GM21528 (cell line): ENCODE measurements at regions not wholly inside any gene's neighbourhood (a gene's known extent, or its start where the extent isn't known, plus 50 kb on each side); places are given as distances from the start of the nearest gene placed in this dataset.
"Not testable (repeated sequence)": the region's sequence is repeated elsewhere in the genome, so short reads cannot be mapped to it uniquely, and the experiment has no call there.

ENCODE experiments used
- ATAC-seq: cut with Tn5 transposase; IDR thresholded peaks from one replicate; pipeline ENCODE4 v1.9.1; 2021; ENCODE audit warnings: mild to moderate bottlenecking, moderate library complexity; ENCODE audit not compliant: unreplicated experiment, low FRiP score

DNA sequence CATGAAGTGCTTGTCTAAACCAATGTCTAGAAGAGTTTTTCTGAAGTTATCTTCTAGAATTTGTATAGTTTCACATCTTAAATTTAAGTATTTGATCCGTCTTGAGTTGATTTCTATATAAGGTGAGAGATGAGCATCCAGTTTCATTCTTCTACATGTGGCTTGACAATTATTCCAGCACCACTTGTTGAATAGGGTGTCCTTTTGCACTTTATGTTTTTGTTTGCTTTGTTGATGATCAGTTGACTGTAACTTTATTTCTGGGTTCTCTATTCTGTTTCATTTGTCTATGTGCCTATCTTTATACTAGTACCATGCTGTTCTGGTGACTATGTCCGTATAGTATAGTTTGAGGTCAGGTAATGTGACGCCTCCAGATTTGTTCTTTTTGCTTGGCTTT is 426.6 kb upstream of the CHRM2 start:
- ATAC-seq: no peak

DNA sequence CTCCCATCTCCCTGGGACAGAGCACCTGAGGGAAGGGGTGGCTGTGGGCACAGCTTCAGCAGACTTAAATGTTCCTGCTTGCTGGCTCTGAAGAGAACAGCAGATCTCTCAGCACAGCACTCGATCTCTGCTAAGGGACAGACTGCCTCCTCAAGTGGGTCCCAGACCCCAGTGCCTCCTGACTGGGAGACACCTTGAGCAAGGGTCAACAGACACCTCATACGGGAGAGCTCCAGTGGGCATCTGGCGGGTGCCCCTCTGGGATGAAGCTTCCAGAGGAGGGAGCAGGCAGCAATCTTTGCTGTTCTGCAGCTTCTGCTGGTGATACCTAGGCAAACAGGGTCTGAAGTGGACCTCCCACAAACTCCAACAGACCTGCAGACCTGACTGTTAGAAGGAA is 436.7 kb upstream of the CHRM2 start:
- not testable (repeated sequence) for ATAC-seq

DNA sequence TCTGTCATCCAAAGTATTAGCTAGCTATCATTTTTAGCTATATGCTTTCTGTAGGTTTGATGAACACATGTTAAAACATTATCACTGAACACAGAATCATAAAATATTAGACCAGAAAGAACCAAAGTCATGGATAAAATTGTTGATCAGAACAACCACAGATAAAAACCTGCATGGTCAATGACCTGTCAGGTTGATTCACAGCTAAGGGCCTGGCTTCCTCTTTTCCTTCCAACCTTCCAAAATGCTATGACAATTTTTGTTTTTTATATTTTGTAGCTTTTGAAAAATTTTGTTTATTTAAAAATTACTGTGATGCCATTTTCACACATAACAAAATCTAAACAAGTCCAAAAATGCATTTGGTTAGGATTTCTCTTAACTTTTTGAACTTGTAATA is 444.4 kb upstream of the CHRM2 start:
- no peak for ATAC-seq

DNA sequence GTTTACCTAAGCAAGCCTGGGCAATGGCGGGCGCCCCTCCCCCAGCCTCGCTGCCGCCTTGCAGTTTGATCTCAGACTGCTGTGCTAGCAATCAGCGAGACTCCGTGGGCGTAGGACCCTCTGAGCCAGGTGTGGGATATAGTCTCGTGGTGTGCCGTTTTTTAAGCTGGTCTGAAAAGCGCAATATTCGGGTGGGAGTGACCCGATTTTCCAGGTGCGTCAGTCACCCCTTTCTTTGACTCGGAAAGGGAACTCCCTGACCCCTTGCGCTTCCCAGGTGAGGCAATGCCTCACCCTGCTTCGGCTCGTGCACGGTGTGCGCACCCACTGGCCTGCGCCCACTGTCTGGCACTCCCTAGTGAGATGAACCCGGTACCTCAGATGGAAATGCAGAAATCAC is 442.6 kb upstream of the MTPN start:
- not testable (repeated sequence) for ATAC-seq

DNA sequence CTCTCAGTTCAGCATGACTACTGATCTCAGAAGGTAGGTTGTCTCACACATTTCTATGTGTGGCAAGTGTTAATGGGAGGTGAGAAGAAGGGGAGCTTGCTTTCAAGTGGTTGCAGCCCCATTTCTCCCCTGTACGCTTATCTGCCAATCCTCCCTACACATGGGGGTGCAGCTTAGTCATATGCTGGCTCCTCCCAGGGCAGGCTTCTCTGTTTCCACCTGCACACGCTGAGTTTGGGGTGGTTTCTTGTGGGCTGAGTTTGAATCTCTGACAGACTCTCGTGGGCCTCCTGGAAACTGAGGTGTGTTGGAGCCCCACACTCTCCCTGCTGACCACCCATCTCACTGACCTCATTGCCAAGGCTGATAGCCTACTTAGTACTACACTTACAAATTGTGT is 435.8 kb upstream of the MTPN start:
- ATAC-seq: no peak

DNA sequence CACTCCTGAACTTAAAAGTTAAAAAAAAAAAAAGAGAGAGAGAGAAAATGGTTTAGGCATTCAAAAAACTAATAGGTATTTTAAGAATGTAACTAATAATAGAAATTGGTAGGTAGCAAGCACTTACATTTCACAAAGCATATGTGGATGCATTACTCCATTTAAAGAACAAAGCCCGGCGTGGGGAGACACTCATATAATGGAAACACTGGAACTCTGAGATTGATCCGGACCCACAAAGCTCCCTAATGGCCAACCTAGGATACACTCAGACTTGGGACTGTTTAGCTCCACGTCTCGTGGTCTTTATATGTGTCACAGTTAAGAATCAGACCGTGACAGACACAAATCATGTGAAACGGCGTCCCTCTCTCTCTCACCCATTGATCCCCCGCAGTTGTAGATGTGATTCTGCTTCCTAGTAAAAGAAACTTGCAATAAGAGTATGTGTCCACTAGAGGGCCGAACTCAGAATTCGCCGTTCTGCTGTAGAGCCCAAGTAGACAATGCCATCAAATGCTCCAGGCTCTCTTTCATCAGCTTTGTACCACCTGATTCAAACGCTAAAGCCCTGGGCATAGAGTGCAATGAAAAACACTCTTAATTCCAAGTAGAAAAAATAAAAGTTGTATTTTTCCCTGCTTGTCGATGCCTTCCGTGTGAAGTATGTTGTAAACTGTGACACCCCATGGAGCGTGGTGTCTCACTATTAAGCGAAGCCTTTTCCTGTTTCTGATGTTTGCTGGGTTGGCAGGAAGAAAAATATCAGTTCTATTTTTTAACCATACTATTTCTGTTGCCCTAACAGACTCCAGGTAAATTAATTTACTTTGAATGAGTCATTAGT is 429.0 kb upstream of the MTPN start:
- ATAC-seq: peak; percentile 97

DNA sequence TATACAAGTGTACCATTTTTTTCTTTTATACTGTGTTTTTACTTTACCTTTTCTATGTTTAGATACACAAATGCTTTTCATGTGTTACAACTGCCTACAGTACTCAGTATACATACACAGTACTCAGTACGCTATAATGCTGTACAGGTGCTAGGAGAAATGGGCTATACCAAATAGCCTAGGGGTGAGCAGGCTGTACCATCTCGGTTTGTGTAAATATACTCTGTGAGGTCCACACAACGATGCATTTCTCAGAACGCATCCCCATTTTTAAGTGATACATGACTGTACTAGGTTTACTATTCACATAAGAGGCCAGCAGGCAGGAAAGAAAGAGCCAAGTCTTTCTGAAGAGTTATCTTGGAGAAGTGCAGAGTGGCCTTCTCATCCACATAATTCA is 426.4 kb upstream of the MTPN start:
- no peak for ATAC-seq

DNA sequence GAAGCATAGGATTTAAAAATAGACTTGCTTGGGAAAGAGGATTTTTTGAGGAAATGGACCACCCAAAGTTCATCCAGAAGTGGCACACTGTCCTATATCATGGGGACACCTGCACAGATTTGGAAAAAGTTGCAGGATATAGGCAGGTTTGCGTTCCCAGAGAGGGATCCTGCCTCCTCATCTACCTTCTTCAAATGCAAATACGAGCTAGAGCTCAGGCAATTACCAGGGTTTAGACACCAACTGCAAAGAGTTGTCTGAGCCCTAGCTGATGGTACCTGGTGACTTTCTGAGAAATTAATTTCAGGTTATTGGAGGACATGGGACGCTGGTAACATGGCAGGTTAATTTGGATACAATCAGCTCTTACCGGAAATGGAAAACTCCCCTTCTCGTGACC is 423.7 kb upstream of the MTPN start:
- no peak for ATAC-seq

DNA sequence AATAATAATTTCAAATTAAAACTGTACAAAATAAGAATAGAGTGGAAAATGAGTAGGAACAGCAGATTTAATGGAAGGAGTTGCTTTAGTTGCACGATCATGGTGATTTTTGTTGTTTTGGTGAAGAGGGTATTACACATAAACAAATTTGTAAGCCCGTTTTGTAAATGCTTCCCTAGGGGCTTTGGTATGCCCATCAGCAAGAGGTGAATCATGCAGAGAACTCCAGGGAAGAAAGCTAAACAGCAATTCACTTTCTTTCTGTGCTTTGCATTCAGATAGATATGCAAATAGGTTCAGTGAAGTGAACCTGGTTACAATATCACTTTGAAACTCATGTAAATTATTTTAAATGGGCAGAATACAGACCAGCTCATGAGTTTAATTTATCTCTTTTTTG is 422.2 kb upstream of the MTPN start:
- ATAC-seq: no peak

DNA sequence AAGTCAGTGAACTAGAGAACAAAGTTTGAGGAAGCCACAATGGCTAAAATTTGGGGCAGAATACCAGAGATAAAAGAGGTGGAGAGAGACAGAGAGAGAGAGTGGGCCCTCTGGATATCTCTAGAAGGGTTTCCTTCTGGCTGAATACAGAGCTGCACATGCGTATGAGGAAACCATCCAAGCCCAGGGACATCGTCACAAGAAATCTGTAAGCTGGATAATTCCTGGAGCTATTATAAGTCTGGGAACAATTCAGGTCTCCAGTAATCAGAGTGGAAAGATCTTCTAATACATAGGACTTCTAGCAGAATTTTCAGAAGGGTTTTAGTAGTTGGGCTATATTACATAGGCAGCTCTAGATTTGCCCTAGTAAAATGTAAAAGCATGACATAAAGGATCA is 415.7 kb upstream of the MTPN start:
- no peak for ATAC-seq

DNA sequence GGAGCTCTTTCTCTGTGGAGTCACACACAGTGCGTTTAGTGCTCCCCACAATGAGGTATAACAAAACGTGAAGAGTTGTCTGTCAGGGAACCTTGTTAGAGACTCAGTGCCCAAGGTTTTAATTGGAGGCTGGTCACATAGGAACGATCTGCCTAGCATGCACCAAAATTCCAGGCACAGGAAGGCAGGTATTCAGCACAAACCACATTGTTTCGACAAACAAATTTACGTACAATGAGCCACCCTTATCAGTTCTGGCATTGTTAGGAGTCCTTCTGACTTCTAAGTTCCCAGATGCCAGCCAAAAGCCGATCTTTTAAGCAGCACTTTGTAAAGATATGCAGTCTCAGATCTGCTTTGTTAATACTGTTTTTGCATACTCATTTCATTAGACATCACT is 414.2 kb upstream of the MTPN start:
- no peak for ATAC-seq

DNA sequence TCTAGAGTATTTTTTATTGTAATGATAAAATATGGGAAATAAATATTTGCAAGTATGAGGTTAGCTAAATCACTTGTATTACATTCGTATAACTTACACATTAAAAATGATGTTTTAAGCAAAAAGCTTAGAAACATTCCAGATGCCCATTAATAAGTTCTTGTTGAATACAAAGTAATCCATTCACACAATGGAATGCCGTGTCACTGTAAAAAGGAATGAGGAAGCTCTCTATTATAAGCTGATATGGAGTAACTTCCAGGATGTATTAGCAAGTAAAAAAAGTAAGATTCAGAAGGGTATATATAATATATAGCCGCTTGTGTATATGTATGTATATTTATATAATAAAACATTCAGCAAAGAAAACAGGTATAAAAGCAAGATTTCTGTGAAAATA is 412.8 kb upstream of the MTPN start:
- ATAC-seq: no peak

DNA sequence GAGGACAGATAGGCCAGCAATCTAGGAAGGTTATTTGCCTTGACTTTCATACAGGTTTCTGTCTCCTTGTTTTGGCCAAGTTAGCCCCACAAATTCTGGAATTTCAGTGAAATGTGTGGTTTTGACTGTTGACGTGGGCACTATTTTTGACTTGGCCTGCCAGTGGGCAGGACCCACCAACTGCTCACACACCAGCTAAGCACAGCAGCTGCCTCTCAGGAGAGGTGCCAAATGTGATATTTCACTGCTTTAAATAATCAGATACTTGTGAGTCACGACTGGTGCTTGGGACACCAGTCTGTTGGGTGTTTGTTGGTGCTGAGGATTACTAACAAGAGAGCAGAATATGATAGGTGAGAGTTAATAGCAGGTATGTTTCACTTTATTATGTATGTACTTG is 409.7 kb upstream of the MTPN start:
- no peak for ATAC-seq

DNA sequence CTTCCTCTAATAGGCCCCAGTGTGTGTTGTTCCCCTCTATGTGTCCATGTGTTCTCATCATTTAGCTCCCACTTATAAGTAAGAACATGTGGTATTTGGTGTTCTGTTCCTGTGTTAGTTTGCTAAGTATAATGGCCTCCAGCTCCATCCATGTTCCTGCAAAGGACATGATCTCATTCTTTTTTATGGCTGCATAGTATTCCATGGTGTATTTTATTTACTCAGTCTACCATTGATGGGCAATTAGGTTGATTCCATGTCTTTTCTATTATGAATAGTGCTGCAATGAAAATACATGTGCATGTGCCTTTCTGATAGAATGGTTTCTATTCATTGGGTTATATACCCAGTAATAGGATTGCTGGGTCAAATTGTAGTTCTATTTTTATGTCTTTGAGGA is 394.2 kb upstream of the MTPN start:
- not testable (repeated sequence) for ATAC-seq

DNA sequence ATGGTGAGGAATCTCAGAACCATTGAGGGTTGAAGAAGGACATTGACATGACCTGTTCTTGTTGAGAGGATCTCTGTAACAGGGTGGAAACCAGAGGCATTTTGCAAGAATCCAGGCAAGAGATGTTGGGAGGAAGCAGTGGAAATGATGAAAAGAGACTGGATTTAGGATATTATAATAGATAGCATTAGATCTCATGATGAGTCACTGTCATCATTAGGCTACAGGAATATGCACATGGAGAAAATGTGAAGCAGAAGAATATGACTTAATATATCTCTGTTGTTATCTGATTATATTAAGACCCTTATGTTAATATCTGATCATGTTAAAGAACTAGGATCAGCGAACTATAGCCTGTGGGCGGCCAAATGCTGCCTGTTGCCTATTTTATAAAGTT is 393.0 kb upstream of the MTPN start:
- no peak for ATAC-seq

DNA sequence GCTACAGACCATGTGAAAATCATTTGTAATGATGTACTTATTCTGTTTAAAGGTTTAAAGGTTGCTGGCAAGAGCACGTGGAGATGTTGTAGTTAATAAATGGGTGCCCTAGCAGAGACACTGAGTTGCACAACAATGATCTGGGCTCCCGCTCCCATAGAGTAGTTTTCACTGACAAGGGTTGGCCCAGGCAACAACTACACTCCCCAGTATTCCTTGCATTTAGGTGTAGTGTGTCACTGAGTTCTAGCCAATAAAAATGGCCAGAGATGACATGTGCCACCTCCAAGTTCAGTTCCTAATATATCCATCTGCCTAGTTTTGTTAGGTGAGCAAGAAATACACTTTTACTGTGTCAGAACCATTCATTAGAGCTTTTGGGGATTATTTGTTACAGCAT is 392.1 kb upstream of the MTPN start:
- ATAC-seq: no peak

DNA sequence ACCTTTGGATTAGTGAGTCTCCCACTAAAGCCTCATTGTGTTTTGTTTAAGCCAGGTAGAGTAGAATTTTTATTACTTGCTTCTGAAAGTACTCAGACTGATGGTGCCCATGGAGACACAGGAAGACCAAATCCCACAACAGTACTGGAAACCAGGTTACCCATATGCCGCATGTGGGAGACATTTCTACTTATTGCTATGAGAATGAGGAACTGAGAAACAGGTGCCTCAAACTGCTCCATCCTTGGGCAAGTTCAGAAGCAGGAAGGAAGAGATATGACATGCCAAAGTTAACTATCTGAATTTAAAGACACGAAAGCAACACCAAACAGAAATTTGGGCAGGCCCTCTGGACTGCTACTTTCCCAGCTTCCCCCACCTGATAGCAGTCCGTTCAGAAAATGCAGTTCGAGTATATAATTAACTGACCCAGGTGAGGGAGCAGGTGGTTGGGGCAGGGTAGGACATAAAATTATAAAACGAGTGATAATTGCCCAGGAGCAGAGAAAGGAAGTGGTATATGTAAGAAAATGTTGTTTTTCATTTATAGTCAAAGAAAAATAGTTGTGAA is 382.3 kb upstream of the MTPN start:
- ATAC-seq: peak; percentile 97

DNA sequence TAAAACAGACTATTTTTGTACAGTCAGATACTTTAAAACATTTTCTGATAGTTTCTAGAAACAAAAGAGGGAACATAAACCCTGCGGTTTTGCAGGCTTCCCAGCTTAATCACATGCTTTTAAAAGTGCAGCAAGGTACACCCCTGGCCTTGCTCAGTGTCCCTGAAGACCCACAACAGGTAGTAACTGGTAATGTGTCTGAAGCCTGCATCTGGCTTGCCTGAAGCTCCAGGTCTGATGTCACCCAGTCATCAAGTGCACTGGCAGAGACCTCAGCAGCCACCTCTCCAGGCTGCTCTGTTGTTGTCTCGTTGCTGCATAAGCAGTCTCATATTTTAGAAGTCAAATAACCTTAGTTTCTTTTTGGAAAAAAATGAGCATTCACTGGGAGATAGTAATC is 376.1 kb upstream of the MTPN start:
- peak; percentile 65 for ATAC-seq

DNA sequence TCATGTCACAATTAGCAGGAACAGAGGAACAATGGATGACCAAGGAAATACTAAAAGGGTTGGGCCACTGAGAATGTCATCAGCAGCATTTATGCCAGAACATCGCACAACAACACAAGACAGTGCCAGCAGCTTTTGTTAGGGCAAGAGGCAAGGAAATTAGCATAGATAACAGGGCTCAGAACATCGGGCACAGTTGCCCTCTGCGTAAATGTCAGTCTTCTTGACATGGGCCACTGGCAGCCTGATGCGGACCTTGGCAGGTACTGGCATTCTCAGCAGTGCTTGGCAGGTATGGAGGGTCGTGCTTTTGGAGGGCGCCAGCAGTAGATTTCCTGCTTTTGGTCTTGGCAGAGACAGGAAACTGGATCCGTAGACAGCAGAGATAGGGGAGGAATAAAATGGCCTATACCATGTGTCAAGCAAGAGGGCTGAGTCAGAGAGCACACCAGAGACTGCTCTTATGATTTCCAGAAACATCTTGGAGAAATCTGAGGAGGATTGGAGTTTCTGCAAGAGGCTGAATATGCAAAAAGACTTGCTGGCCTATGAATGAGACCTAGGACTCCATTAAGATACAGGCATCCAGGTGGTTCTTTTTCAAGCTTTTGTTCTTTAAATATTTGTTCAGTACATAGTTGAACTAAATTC is 371.5 kb upstream of the MTPN start:
- ATAC-seq: no peak

DNA sequence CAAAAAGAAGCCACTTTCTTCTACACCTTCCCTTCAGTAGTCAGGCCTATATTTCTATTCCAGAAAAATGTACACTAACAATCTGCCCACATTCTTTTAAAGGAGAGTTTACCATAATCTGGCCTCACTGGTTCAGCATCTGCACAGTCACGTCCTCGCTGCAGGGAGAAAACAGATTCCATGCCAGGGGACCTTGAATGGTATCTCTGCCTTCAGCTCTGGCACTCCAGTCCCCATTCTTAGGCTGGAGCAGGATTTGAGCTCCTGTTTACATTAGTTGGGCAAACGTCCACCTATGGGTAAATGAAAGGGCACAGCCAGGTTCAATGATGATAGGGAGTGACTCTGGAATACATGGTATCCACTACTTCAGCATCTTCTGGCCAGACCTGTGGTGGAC is 371.0 kb upstream of the MTPN start:
- no peak for ATAC-seq

DNA sequence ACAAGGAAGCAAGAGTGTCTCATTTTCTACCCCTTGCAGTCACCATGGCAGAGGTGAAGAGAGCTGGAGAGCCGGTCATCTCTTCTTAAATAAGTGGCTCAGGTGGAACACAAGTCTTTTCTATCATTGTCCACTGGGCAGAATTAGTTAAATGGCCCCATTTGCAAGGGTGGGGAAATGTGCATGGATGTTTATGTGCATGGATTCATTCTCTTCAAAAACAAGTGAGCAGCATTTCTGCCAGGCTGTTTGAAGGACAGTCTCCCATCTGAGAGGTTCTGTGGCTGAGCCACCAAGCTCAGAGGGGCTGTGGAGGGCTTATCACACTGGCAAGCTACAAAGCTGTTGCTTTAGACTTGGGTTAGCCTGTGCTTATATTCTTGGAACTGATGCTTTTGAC is 370.3 kb upstream of the MTPN start:
- ATAC-seq: no peak

DNA sequence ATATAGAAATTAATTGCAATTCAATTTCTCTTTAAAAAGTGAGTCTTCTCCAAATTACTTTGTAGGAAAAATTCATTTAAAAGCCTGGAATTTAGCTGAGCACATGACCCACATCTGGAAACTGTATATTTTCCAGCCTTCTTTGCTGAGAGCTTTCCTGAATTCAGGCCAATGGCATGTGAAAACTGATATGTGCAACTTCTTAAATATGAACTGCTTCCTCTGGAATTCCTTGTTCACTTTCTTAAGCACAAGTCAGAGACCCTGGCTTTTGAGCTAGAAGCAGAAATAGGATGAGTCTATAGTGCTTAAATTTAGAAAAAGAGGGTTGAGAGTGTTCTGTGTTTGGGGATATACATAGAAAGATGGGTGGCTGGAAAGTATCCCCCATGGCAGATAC is 365.1 kb upstream of the MTPN start:
- no peak for ATAC-seq
